Esophagus squamous epithelium (tissue), 4 donors: ENCODE measurements at regions not wholly inside any gene's neighbourhood (a gene's known extent, or its start where the extent isn't known, plus 50 kb on each side); places are given as distances from the start of the nearest gene placed in this dataset.

Experiments
- CTCF ChIP-seq, 6 experiments: fragments of 450-650 bp in 4 of 6; fragments of 200-600 bp in 2 of 6; sonication (generic) in 2 of 6; IDR thresholded peaks; one replicate each; pipeline ENCODE4 v1.5.1; 2016 to 2019; ENCODE audit warnings: antibody characterized with exemption in 6 of 6, mild to moderate bottlenecking in 4 of 6, moderate library complexity in 4 of 6
- POLR2A ChIP-seq, 4 donors: fragments of 450-650 bp; IDR thresholded peaks; one replicate each; pipeline ENCODE4 v1.6.1; 2017; ENCODE audit warnings: antibody characterized with exemption in 4 of 4, mild to moderate bottlenecking in 4 of 4, moderate library complexity in 3 of 4

GRCh38 chr6:90947184-90948064 lies 360.6 kb upstream of the MAP3K7 start:
- TF ChIP-seq CTCF (IDR thresholded peaks at IDR 0.05) (no peak), POLR2A (IDR thresholded peaks at IDR 0.05) (no peak)
